ENCODE measurements at regions not wholly inside any gene's neighbourhood (a gene's known extent, or its start where the extent isn't known, plus 50 kb on each side); places are given as distances from the start of the nearest gene placed in this dataset.

DNA sequence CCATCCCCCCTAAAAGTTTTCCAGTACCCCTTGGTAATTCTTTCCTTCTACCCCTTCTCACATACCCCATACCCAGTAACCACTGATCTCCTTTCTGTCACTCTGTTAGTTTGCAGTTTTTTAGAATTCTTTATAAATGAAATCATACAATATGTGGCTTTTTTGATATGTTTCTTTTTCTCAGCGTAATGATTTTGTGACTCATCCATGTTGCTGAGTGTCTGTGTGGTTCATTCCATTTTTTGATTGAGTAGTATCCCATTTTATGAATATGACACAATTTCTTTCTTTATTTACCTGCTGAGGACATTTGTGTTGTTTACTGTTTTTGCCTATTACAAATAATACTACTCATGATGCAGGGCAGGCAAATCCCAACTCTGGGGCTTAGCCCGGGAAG lies 1605.3 kb downstream of the BRINP3 start:
- Mint-ChIP-seq H3K9me3 (no peaks in the 10 kb centered on the region), H3K36me3 (ENCODE audit: low read depth) (no peaks in the 10 kb centered on the region), H3K4me3 (no peak overlapping the region), H3K27ac (no peak overlapping the region), H3K27me3 (ENCODE audit: low read depth, poor library complexity) (peaks cover 2% of the 10 kb centered on the region), H3K4me1 (peaks cover 4% of the 10 kb centered on the region)
- TF ChIP-seq, protein P1, sequence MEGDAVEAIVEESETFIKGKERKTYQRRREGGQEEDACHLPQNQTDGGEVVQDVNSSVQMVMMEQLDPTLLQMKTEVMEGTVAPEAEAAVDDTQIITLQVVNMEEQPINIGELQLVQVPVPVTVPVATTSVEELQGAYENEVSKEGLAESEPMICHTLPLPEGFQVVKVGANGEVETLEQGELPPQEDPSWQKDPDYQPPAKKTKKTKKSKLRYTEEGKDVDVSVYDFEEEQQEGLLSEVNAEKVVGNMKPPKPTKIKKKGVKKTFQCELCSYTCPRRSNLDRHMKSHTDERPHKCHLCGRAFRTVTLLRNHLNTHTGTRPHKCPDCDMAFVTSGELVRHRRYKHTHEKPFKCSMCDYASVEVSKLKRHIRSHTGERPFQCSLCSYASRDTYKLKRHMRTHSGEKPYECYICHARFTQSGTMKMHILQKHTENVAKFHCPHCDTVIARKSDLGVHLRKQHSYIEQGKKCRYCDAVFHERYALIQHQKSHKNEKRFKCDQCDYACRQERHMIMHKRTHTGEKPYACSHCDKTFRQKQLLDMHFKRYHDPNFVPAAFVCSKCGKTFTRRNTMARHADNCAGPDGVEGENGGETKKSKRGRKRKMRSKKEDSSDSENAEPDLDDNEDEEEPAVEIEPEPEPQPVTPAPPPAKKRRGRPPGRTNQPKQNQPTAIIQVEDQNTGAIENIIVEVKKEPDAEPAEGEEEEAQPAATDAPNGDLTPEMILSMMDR (IDR thresholded peaks at IDR 0.05), result no peak
- DNase-seq, result no peak

DNA sequence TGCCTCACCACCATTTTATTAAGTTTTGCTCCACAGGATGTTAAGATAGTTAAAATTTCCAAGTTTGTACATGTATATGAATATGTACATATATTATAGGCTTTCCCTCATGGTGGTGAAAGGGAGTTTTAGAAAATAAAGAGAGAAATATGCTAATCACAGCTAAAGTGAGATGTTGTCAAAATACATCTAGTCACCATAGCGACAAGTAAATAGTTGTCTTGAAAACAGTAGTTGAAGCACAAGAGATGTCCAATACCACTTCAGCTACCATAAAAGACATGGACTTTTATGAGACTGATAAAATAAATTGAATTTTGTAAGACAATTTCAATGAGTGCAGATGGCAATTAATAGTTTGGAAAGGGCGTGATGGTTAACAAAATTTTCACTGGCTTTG lies 1600.0 kb downstream of the BRINP3 start:
- H3K4me3 Mint-ChIP-seq, result no peak overlapping the region
- DNase-seq, result no peak
- TF ChIP-seq, protein P1 (IDR thresholded peaks at IDR 0.05), result no peak
- H3K36me3 Mint-ChIP-seq (ENCODE audit: low read depth), result no peaks in the 10 kb centered on the region
- H3K9me3 Mint-ChIP-seq, result no peaks in the 10 kb centered on the region
- H3K27me3 Mint-ChIP-seq (ENCODE audit: low read depth, poor library complexity), result no peaks in the 10 kb centered on the region
- H3K27ac Mint-ChIP-seq, result no peak overlapping the region
- H3K4me1 Mint-ChIP-seq, result no peaks in the 10 kb centered on the region

- DNase-seq, result no peak
- H3K27me3 Mint-ChIP-seq (ENCODE audit: low read depth, poor library complexity), result no peaks in the 10 kb centered on the region
- H3K9me3 Mint-ChIP-seq, result no peaks in the 10 kb centered on the region
- TF ChIP-seq, protein P1 (IDR thresholded peaks at IDR 0.05), result no peak
- H3K4me1 Mint-ChIP-seq, result no peaks in the 10 kb centered on the region
- no peak overlapping the region for H3K4me3 Mint-ChIP-seq
- H3K36me3 Mint-ChIP-seq (ENCODE audit: low read depth), result no peaks in the 10 kb centered on the region
- H3K27ac Mint-ChIP-seq, result no peak overlapping the region
Measured at GRCh38 chr1:188888386-188888785, 1589.3 kb downstream of the BRINP3 start.

DNA sequence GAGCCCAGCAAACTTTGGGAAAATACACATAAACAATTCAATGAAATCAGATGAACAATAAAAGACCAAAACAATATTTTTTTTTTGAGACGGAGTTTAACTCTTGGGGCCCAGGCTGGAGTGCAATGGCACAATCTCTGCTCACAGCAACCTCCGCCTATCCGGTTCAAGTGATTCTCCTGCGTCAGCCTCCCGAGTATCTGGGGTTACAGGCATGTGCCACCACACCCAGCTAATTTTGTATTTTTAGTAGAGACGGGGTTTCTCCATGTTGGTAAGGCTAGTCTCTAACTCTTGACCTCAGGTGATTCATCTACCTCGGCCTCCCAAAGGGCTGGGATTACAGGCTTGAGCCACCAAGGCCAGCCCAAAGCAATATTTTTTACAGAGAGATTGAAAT lies 1588.5 kb downstream of the BRINP3 start:
- H3K4me1 Mint-ChIP-seq, result no peaks in the 10 kb centered on the region
- H3K36me3 Mint-ChIP-seq (ENCODE audit: low read depth), result no peaks in the 10 kb centered on the region
- H3K9me3 Mint-ChIP-seq, result no peaks in the 10 kb centered on the region
- no peaks in the 10 kb centered on the region for H3K27me3 Mint-ChIP-seq (ENCODE audit: low read depth, poor library complexity)
- no peak for DNase-seq
- no peak overlapping the region for H3K27ac Mint-ChIP-seq
- H3K4me3 Mint-ChIP-seq, result no peak overlapping the region
- TF ChIP-seq, protein P1 (IDR thresholded peaks at IDR 0.05), result no peak

GRCh38 chr1:188891958-188892357 lies 1585.7 kb downstream of the BRINP3 start:
- Mint-ChIP-seq H3K4me3 (no peak overlapping the region), H3K27ac (no peak overlapping the region), H3K27me3 (ENCODE audit: low read depth, poor library complexity) (no peaks in the 10 kb centered on the region), H3K9me3 (no peaks in the 10 kb centered on the region), H3K4me1 (no peaks in the 10 kb centered on the region), H3K36me3 (ENCODE audit: low read depth) (no peaks in the 10 kb centered on the region)
- no peak for DNase-seq
- TF ChIP-seq, protein P1 (IDR thresholded peaks at IDR 0.05), result no peak

DNA sequence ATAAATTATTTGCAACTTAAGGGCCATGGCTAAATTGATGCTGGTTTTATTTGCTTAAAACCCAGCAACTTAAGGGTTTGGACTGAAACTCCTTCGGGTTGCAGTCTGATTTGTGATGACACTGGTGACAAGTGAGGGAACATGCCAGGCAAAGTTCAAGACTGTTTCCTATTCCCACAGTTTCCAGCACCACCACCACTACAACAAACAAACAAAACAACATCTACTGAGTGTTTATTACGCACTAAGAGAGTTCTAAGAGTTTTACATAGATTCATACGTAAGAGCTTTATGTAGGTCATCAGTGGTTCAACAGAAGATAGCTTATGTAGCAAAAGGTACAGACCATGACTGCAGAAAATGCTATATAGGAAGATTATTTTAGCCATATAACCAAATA lies 1582.1 kb downstream of the BRINP3 start:
- no peaks in the 10 kb centered on the region for H3K4me1 Mint-ChIP-seq
- no peaks in the 10 kb centered on the region for H3K36me3 Mint-ChIP-seq (ENCODE audit: low read depth)

More for the DNA sequence above, 1582.1 kb downstream of the BRINP3 start:
- no peak for DNase-seq
- Mint-ChIP-seq H3K27ac (no peak overlapping the region), H3K9me3 (no peaks in the 10 kb centered on the region), H3K4me3 (no peak overlapping the region), H3K27me3 (ENCODE audit: low read depth, poor library complexity) (no peaks in the 10 kb centered on the region)
- TF ChIP-seq, protein P1 (IDR thresholded peaks at IDR 0.05), result no peak

Measured in nephron progenitor cell (in vitro differentiated cells).